ENCODE measurements at regions not wholly inside any gene's neighbourhood (a gene's known extent, or its start where the extent isn't known, plus 50 kb on each side); places are given as distances from the start of the nearest gene placed in this dataset.

- Histone ChIP-seq H3K4me2 (ENCODE audit: low read depth, low read length, poor library complexity, severe bottlenecking) (no peak overlapping the region), H3K4me1 (ENCODE audit: insufficient read depth, low read length, poor library complexity, severe bottlenecking) (no peaks in the 10 kb centered on the region), H3K36me3 (ENCODE audit: insufficient read depth, low read length) (no peaks in the 10 kb centered on the region), H3K27me3 (ENCODE audit: insufficient read depth, low read length, poor library complexity, severe bottlenecking) (no peaks in the 10 kb centered on the region), H3K4me3 (ENCODE audit: low read length, poor library complexity, severe bottlenecking) (no peak overlapping the region), H3K9ac (ENCODE audit: low read depth, low read length, poor library complexity, severe bottlenecking) (no peak overlapping the region), H3K9me3 (ENCODE audit: insufficient read depth, low read depth, low read length) (no peaks in the 10 kb centered on the region), H3K9me2 (replicated peaks; ENCODE audit: low read depth, low read length) (no peaks in the 10 kb centered on the region), H4K20me1 (ENCODE audit: insufficient read depth, low read length, poor library complexity, severe bottlenecking) (no peaks in the 10 kb centered on the region), H3F3A (ENCODE audit: low read depth) (no peaks in the 10 kb centered on the region), H3K79me2 (ENCODE audit: insufficient read depth, low read length) (no peaks in the 10 kb centered on the region), H2AFZ (ENCODE audit: low read length) (no peak overlapping the region)
- TF ChIP-seq EZH2phosphoT487 (IDR thresholded peaks at IDR 0.05; ENCODE audit: borderline replicate concordance) (no peak), CTCF (conservative IDR thresholded peaks at IDR 0.05; ENCODE audit: low read length) (no peak)
Observed at GRCh38 chr15:55060836-55061235, 135.9 kb downstream of the RSL24D1 start.

DNA sequence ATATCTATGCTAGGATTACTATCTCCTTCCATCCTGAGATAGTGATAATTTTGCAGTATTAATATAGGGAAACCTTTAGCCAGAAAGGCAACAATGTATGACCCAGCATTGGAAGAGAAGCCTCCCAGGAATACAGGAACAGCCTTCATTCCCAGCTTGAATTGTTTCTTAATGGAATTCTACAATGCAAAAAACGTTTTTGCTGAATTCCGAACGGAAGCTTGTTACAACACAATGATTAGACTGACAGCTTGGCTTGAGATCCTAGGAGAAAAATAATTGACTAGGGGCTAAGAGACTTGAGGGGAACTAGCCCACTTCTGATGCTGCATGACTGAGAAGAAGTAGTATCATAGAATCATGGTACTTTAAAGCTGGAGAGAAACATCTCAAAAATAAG lies 140.2 kb downstream of the RSL24D1 start:
- Histone ChIP-seq H3K4me2 (ENCODE audit: low read depth, low read length, poor library complexity, severe bottlenecking) (no peak overlapping the region), H3K4me3 (ENCODE audit: low read length, poor library complexity, severe bottlenecking) (no peak overlapping the region), H3F3A (ENCODE audit: low read depth) (no peaks in the 10 kb centered on the region)

GRCh38 chr15:55044162-55044561 lies 152.6 kb downstream of the RSL24D1 start:
- H3K9ac ChIP-seq (ENCODE audit: low read depth, low read length, poor library complexity, severe bottlenecking): no peak overlapping the region
- TF ChIP-seq CTCF (conservative IDR thresholded peaks at IDR 0.05; ENCODE audit: low read length): no peak
- TF ChIP-seq EZH2phosphoT487 (IDR thresholded peaks at IDR 0.05; ENCODE audit: borderline replicate concordance): no peak
- H3K4me1 ChIP-seq (ENCODE audit: insufficient read depth, low read length, poor library complexity, severe bottlenecking): no peaks in the 10 kb centered on the region
- H3K27me3 ChIP-seq (ENCODE audit: insufficient read depth, low read length, poor library complexity, severe bottlenecking): no peaks in the 10 kb centered on the region
- no peaks in the 10 kb centered on the region for H3K79me2 ChIP-seq (ENCODE audit: insufficient read depth, low read length)
- no peaks in the 10 kb centered on the region for H4K20me1 ChIP-seq (ENCODE audit: insufficient read depth, low read length, poor library complexity, severe bottlenecking)
- H2AFZ ChIP-seq (ENCODE audit: low read length): no peak overlapping the region
- H3F3A ChIP-seq (ENCODE audit: low read depth): no peaks in the 10 kb centered on the region
- no peak overlapping the region for H3K4me2 ChIP-seq (ENCODE audit: low read depth, low read length, poor library complexity, severe bottlenecking)
- H3K36me3 ChIP-seq (ENCODE audit: insufficient read depth, low read length): no peaks in the 10 kb centered on the region
- H3K9me3 ChIP-seq (ENCODE audit: insufficient read depth, low read depth, low read length): no peaks in the 10 kb centered on the region
- H3K9me2 ChIP-seq (replicated peaks; ENCODE audit: low read depth, low read length): no peaks in the 10 kb centered on the region
- no peak overlapping the region for H3K4me3 ChIP-seq (ENCODE audit: low read length, poor library complexity, severe bottlenecking)

More for the DNA sequence above, 140.2 kb downstream of the RSL24D1 start:
- no peaks in the 10 kb centered on the region for H4K20me1 ChIP-seq (ENCODE audit: insufficient read depth, low read length, poor library complexity, severe bottlenecking)
- H3K4me1 ChIP-seq (ENCODE audit: insufficient read depth, low read length, poor library complexity, severe bottlenecking): no peaks in the 10 kb centered on the region
- no peaks in the 10 kb centered on the region for H3K79me2 ChIP-seq (ENCODE audit: insufficient read depth, low read length)
- H2AFZ ChIP-seq (ENCODE audit: low read length): no peak overlapping the region
- no peak overlapping the region for H3K9ac ChIP-seq (ENCODE audit: low read depth, low read length, poor library complexity, severe bottlenecking)
- H3K9me3 ChIP-seq (ENCODE audit: insufficient read depth, low read depth, low read length): no peaks in the 10 kb centered on the region
- no peaks in the 10 kb centered on the region for H3K27me3 ChIP-seq (ENCODE audit: insufficient read depth, low read length, poor library complexity, severe bottlenecking)
- TF ChIP-seq EZH2phosphoT487 (IDR thresholded peaks at IDR 0.05; ENCODE audit: borderline replicate concordance): no peak
- TF ChIP-seq CTCF (conservative IDR thresholded peaks at IDR 0.05; ENCODE audit: low read length): no peak
- H3K9me2 ChIP-seq (replicated peaks; ENCODE audit: low read depth, low read length): no peaks in the 10 kb centered on the region
- H3K36me3 ChIP-seq (ENCODE audit: insufficient read depth, low read length): no peaks in the 10 kb centered on the region

Measured in Loucy (cell line).